NB4 (cell line): ENCODE measurements at regions not wholly inside any gene's neighbourhood (a gene's known extent, or its start where the extent isn't known, plus 50 kb on each side); places are given as distances from the start of the nearest gene placed in this dataset.
"Not testable (repeated sequence)": the region's sequence is repeated elsewhere in the genome, so short reads cannot be mapped to it uniquely, and the experiment has no call there.

Experiments used
- DNase-seq: peaks from one replicate; pipeline ENCODE4 v3.0.0; 2010; ENCODE audit warnings: low read depth
- H3K4me3 ChIP-seq: one replicate; pipeline ENCODE4 v1.5.1; 2011; ENCODE audit warnings: mild to moderate bottlenecking, low read depth, low read length, moderate library complexity
- MAX ChIP-seq: IDR thresholded peaks from 2 replicates; pipeline ENCODE4 v1.6.1; 2011; ENCODE audit warnings: low read depth, low read length
- MYC ChIP-seq: IDR thresholded peaks from 2 replicates; pipeline ENCODE4 v1.6.1; 2011; ENCODE audit warnings: low read depth, low read length
- POLR2A ChIP-seq: IDR thresholded peaks from 2 replicates; pipeline ENCODE4 v1.6.1; 2011; ENCODE audit warnings: mild to moderate bottlenecking; ENCODE audit not compliant: insufficient read length; ENCODE audit errors: extremely low read depth
- TF ChIP-seq, protein P1 (sequence below): IDR thresholded peaks from one replicate; pipeline ENCODE4 v1.5.1; 2012; ENCODE audit warnings: low read depth, low read length

GRCh38 chr13:55632402-55632801, 1508.3 kb upstream of the PRR20A start:
- H3K4me3 ChIP-seq = no peak overlapping the region
- TF ChIP-seq MAX (no peak), POLR2A (no peak), MYC (no peak)
- TF ChIP-seq, protein P1, sequence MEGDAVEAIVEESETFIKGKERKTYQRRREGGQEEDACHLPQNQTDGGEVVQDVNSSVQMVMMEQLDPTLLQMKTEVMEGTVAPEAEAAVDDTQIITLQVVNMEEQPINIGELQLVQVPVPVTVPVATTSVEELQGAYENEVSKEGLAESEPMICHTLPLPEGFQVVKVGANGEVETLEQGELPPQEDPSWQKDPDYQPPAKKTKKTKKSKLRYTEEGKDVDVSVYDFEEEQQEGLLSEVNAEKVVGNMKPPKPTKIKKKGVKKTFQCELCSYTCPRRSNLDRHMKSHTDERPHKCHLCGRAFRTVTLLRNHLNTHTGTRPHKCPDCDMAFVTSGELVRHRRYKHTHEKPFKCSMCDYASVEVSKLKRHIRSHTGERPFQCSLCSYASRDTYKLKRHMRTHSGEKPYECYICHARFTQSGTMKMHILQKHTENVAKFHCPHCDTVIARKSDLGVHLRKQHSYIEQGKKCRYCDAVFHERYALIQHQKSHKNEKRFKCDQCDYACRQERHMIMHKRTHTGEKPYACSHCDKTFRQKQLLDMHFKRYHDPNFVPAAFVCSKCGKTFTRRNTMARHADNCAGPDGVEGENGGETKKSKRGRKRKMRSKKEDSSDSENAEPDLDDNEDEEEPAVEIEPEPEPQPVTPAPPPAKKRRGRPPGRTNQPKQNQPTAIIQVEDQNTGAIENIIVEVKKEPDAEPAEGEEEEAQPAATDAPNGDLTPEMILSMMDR = no peak
- DNase-seq = no peak

DNA sequence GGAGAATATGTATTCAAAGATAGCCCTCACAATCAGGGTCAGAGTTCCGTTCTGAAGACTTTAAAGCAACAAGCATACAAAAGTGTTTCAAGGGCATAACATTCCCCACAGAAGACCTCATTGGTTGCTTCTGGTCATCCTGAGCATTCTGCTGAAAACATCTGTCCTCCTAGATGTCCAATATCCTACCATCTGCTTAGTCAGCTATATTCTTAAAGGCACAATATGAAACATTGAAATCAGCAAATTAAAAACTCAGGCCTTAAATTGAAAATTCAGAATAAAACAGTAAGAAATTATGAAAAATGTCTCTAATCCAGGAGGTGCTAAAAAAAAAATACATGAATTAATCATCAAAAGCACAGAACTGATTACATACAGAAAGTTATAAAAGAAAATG, 1491.2 kb upstream of the PRR20A start:
- TF ChIP-seq, protein P1 = no peak
- TF ChIP-seq MYC (no peak), POLR2A (no peak), MAX (no peak)
- no peak for DNase-seq
- no peak overlapping the region for H3K4me3 ChIP-seq

DNA sequence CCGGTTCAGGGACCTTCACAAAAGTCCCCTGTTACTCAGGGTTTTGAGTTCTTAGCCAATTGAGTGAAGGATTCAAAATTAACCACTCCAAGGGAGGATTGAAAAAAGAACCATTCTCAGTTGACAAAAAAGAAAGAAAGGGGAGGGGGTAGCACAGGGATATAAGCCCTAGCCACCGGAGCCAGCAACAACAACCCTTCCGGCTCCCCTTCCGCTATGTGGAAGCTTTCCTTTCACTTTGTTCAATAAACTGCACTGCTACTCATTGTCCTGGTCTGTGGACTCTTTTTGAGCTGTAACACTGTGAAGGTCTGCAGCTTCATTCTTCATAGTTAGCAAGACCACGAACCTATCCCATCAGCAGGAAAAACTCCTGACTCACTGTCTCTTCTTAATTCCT, 1488.1 kb upstream of the PRR20A start:
- TF ChIP-seq, protein P1 = no peak
- TF ChIP-seq MAX (no peak), POLR2A (no peak), MYC (no peak)
- DNase-seq = no peak
- H3K4me3 ChIP-seq = no peak overlapping the region

DNA sequence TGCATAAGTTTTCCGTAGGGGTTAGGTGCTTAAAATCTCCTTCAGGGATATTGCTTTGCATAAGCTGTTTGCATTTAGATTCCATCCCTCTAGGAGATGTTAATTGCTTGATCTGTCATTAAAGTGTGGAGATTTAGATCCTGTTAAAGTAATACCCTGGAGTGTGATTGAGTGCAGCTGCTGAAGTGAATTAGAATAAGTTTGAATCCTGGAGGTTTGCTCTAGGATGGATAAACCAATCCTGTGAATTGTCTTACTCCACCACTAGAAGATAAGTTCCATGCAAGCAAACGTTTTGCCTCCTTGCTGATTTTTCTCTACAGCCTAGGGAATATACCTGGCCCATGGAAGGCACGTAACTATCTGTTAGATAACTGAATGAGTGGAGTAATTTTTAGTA, 1487.2 kb upstream of the PRR20A start:
- TF ChIP-seq, protein P1 = no peak
- TF ChIP-seq MAX = no peak
- no peak for TF ChIP-seq MYC
- TF ChIP-seq POLR2A = no peak
- no peak overlapping the region for H3K4me3 ChIP-seq
- no peak for DNase-seq

GRCh38 chr13:55654243-55654642, 1486.5 kb upstream of the PRR20A start:
- TF ChIP-seq POLR2A (no peak), MYC (no peak), MAX (no peak)
- TF ChIP-seq, protein P1 = no peak
- H3K4me3 ChIP-seq = no peak overlapping the region
- DNase-seq = no peak

DNA sequence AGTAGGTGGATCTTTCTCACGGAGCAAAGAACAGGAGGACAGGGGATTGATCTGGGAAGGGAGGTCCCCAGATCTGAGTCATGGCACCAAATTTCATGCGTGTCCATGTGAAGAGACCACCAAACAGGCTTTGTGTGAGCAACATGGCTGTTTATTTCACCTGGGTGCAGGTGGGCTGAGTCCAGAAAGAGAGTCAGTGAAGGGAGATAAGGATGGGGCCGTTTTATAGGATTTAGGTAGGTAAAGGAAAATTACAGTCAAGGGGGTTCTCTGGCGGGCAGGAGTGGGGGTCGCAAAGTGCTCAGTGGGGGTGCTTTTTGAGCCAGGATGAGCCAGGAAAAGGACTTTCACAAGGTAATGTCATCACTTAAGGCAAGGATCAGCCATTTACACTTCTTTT, 1480.5 kb upstream of the PRR20A start:
- not testable (repeated sequence) for H3K4me3 ChIP-seq, DNase-seq
